Ascending aorta (tissue), 2 donors: ENCODE measurements at regions not wholly inside any gene's neighbourhood (a gene's known extent, or its start where the extent isn't known, plus 50 kb on each side); places are given as distances from the start of the nearest gene placed in this dataset.

Source experiments
- DNase-seq, 2 donors: peaks; one replicate each; pipeline ENCODE4 v3.0.0-alpha.2; 2019; ENCODE audit warnings: low spot score in 2 of 2
- H3K27ac ChIP-seq, 2 donors: fragments of 200-600 bp; sonication (generic); one replicate each; pipeline ENCODE4 v1.5.1; 2016 to 2017; ENCODE audit warnings: mild to moderate bottlenecking in 1 of 2
- H3K27me3 ChIP-seq: fragments of 200-600 bp; sonication (generic); one replicate; pipeline ENCODE4 v1.5.1; 2017
- H3K36me3 ChIP-seq, 2 donors: fragments of 200-600 bp; sonication (generic); one replicate each; pipeline ENCODE4 v1.5.1; 2016
- H3K4me1 ChIP-seq, 2 donors: fragments of 200-600 bp; sonication (generic); one replicate each; pipeline ENCODE4 v1.5.1; 2016 to 2017; ENCODE audit warnings: mild to moderate bottlenecking in 1 of 2
- H3K4me3 ChIP-seq, 2 donors: fragments of 200-600 bp; sonication (generic); one replicate each; pipeline ENCODE4 v1.5.1; 2016 to 2017; ENCODE audit warnings: mild to moderate bottlenecking in 1 of 2
- H3K9me3 ChIP-seq, 2 donors: fragments of 200-600 bp; sonication (generic); one replicate each; pipeline ENCODE4 v1.5.1; 2016
- CTCF ChIP-seq, 3 experiments: fragments of 200-600 bp in 2 of 3; fragments of 450-650 bp in 1 of 3; sonication (generic) in 2 of 3; IDR thresholded peaks; one replicate each; pipeline ENCODE4 v1.5.1; 2016 to 2019; ENCODE audit warnings: antibody characterized with exemption in 3 of 3, mild to moderate bottlenecking in 1 of 3, moderate library complexity in 1 of 3
- intact Hi-C: fragments of 100-400 bp; cut with DNase I; formaldehyde crosslinking; loops from one replicate; pipeline ENCODE4 v1.15.1; 2023

GRCh38 chr3:83946049-83946448 lies 1012.7 kb upstream of the CADM2 start:
- Histone ChIP-seq H3K27ac (no peak overlapping the region), H3K36me3 (no peaks in the 10 kb centered on the region), H3K27me3 (no peaks in the 10 kb centered on the region), H3K4me1 (no peaks in the 10 kb centered on the region), H3K9me3 (no peaks in the 10 kb centered on the region), H3K4me3 (no peak overlapping the region)
- DNase-seq: no peak
- intact Hi-C loops: no loop called here
- TF ChIP-seq CTCF (IDR thresholded peaks at IDR 0.05): no peak

GRCh38 chr3:83946554-83946953 lies 1012.2 kb upstream of the CADM2 start:
- Histone ChIP-seq H3K4me3 (no peak overlapping the region), H3K4me1 (no peaks in the 10 kb centered on the region), H3K27ac (no peak overlapping the region), H3K27me3 (no peaks in the 10 kb centered on the region), H3K9me3 (no peaks in the 10 kb centered on the region), H3K36me3 (no peaks in the 10 kb centered on the region)
- DNase-seq: no peak
- intact Hi-C loops: no loop called here
- TF ChIP-seq CTCF (IDR thresholded peaks at IDR 0.05): no peak

- no peak for TF ChIP-seq CTCF (IDR thresholded peaks at IDR 0.05)
- Histone ChIP-seq H3K27ac (no peak overlapping the region), H3K4me1 (no peaks in the 10 kb centered on the region), H3K9me3 (no peaks in the 10 kb centered on the region), H3K4me3 (no peak overlapping the region), H3K36me3 (no peaks in the 10 kb centered on the region), H3K27me3 (no peaks in the 10 kb centered on the region)
- intact Hi-C loops: no loop called here
- no peak for DNase-seq
These were observed 1010.0 kb upstream of the CADM2 start for GRCh38 chr3:83948771-83949170.

GRCh38 chr3:83953417-83954089 lies 1005.2 kb upstream of the CADM2 start:
- no peak for TF ChIP-seq CTCF (IDR thresholded peaks at IDR 0.05)
- DNase-seq: no peak
- no peaks in the 10 kb centered on the region for H3K36me3 ChIP-seq
- H3K4me3 ChIP-seq: no peak overlapping the region
- intact Hi-C loops: no loop called here
- no peak overlapping the region for H3K27ac ChIP-seq
- no peaks in the 10 kb centered on the region for H3K4me1 ChIP-seq
- no peaks in the 10 kb centered on the region for H3K27me3 ChIP-seq
- no peaks in the 10 kb centered on the region for H3K9me3 ChIP-seq

GRCh38 chr3:83956431-83956830 lies 1002.4 kb upstream of the CADM2 start:
- DNase-seq: no peak
- Histone ChIP-seq H3K4me1 (no peaks in the 10 kb centered on the region), H3K27me3 (no peaks in the 10 kb centered on the region), H3K9me3 (no peaks in the 10 kb centered on the region), H3K36me3 (no peaks in the 10 kb centered on the region), H3K27ac (no peak overlapping the region), H3K4me3 (no peak overlapping the region)
- intact Hi-C loops: no loop called here
- no peak for TF ChIP-seq CTCF (IDR thresholded peaks at IDR 0.05)

GRCh38 chr3:83968356-83968755 lies 990.4 kb upstream of the CADM2 start:
- H3K4me3 ChIP-seq: no peak overlapping the region
- DNase-seq: no peak
- no peak for TF ChIP-seq CTCF (IDR thresholded peaks at IDR 0.05)

More at GRCh38 chr3:83968356-83968755, 990.4 kb upstream of the CADM2 start:
- intact Hi-C loops: no loop called here
- Histone ChIP-seq H3K4me1 (no peaks in the 10 kb centered on the region), H3K9me3 (no peaks in the 10 kb centered on the region), H3K27me3 (no peaks in the 10 kb centered on the region), H3K27ac (no peak overlapping the region), H3K36me3 (no peaks in the 10 kb centered on the region)
